HEK293 (cell line): ENCODE measurements at regions not wholly inside any gene's neighbourhood (a gene's known extent, or its start where the extent isn't known, plus 50 kb on each side); places are given as distances from the start of the nearest gene placed in this dataset.

ENCODE experiments used
- CTCF ChIA-PET: fragments of 350-600 bp; formaldehyde crosslinking; extraction: SDS; loops from one replicate; lab custom pipeline; 2021; ENCODE audit warnings: antibody characterized with exemption; lab: Yijun Ruan, JAX
- POLR2A ChIA-PET: fragments of 300-600 bp; formaldehyde crosslinking; extraction: SDS; loops from one replicate; lab custom pipeline; 2020; ENCODE audit warnings: antibody characterized with exemption, inconsistent platforms; lab: Yijun Ruan, JAX
- H3K27ac ChIP-seq: fragments of 200-500 bp; sonication (Bioruptor generic); 2 replicates; pipeline ENCODE4 v1.5.1; 2014; ENCODE audit warnings: low read depth, low read length, control low read depth, inconsistent platforms; ENCODE audit errors: extremely low read depth
- H3K36me3 ChIP-seq, 2 experiments: fragments of 200-500 bp in 1 of 2; sonication (Bioruptor generic) in 1 of 2; 1 replicate in 1 of 2; 2 replicates in 1 of 2; pipeline ENCODE4 v1.5.1; 2014 to 2017; ENCODE audit warnings: inconsistent platforms in 2 of 2, low read length in 2 of 2; ENCODE audit not compliant: control insufficient read depth in 2 of 2, insufficient read depth in 1 of 2
- H3K4me1 ChIP-seq: fragments of 200-500 bp; sonication (Bioruptor generic); 2 replicates; pipeline ENCODE4 v1.5.1; 2014; ENCODE audit warnings: mild to moderate bottlenecking, low read length, inconsistent platforms; ENCODE audit not compliant: control insufficient read depth, insufficient read depth
- H3K4me3 ChIP-seq: 2 replicates; pipeline ENCODE4 v1.5.1; 2011; ENCODE audit warnings: low read depth, mild to moderate bottlenecking, control low read depth, low read length, moderate library complexity
- H3K9me3 ChIP-seq: fragments of 200-500 bp; sonication (Bioruptor generic); 2 replicates; pipeline ENCODE4 v1.5.1; 2014; ENCODE audit warnings: low read depth, low read length, inconsistent platforms; ENCODE audit not compliant: control insufficient read depth, insufficient read depth
- ATF2 ChIP-seq: fragments of 450-650 bp; formaldehyde crosslinking; IDR thresholded peaks from 2 replicates; pipeline ENCODE4 v1.5.1; 2016; ENCODE audit warnings: missing biosample characterization, missing genetic modification characterization, low read depth
- HOXD13 ChIP-seq: sonication (generic); formaldehyde crosslinking; IDR thresholded peaks from 2 replicates; pipeline ENCODE4 v1.8.0; 2022; ENCODE audit warnings: missing genetic modification reagents, borderline replicate concordance
- OVOL3 ChIP-seq: fragments of 450-650 bp; formaldehyde crosslinking; IDR thresholded peaks from 2 replicates; pipeline ENCODE4 v1.5.1; 2016; ENCODE audit warnings: missing biosample characterization, missing genetic modification characterization
- YY1 ChIP-seq: fragments of 450-650 bp; formaldehyde crosslinking; IDR thresholded peaks from 2 replicates; pipeline ENCODE4 v1.5.1; 2018; ENCODE audit warnings: missing biosample characterization, missing genetic modification characterization
- ZNF184 ChIP-seq: fragments of 450-650 bp; IDR thresholded peaks from 2 replicates; pipeline ENCODE4 v1.5.1; 2018; ENCODE audit warnings: missing biosample characterization, mild to moderate bottlenecking, missing genetic modification characterization
- ZNF221 ChIP-seq: fragments of 450-650 bp; formaldehyde crosslinking; IDR thresholded peaks from 2 replicates; pipeline ENCODE4 v1.5.1; 2017; ENCODE audit warnings: missing biosample characterization, missing genetic modification characterization, borderline replicate concordance
- ZNF341 ChIP-seq: fragments of 450-650 bp; formaldehyde crosslinking; IDR thresholded peaks from 2 replicates; pipeline ENCODE4; 2016; ENCODE audit warnings: low read depth, missing biosample characterization, missing genetic modification characterization
- ZNF449 ChIP-seq: fragments of 450-650 bp; formaldehyde crosslinking; IDR thresholded peaks from 2 replicates; pipeline ENCODE4 v1.5.1; 2017; ENCODE audit warnings: missing biosample characterization, mild to moderate bottlenecking, missing genetic modification characterization, moderate library complexity
- ZNF514 ChIP-seq: fragments of 450-650 bp; formaldehyde crosslinking; IDR thresholded peaks from 2 replicates; pipeline ENCODE4 v1.5.1; 2016; ENCODE audit warnings: missing biosample characterization, missing genetic modification characterization
- ZNF600 ChIP-seq: fragments of 450-650 bp; formaldehyde crosslinking; IDR thresholded peaks from 2 replicates; pipeline ENCODE4 v1.5.1; 2016; ENCODE audit warnings: missing biosample characterization, missing genetic modification characterization
- ZNF624 ChIP-seq: fragments of 450-650 bp; formaldehyde crosslinking; IDR thresholded peaks from 2 replicates; pipeline ENCODE4 v1.5.1; 2017; ENCODE audit warnings: missing biosample characterization, missing genetic modification characterization
- ZNF658 ChIP-seq: fragments of 450-650 bp; formaldehyde crosslinking; IDR thresholded peaks from 2 replicates; pipeline ENCODE4; 2016; ENCODE audit warnings: missing biosample characterization, missing genetic modification characterization
- ZNF747 ChIP-seq: fragments of 450-650 bp; formaldehyde crosslinking; IDR thresholded peaks from 2 replicates; pipeline ENCODE4 v1.5.1; 2016; ENCODE audit warnings: missing biosample characterization, missing genetic modification characterization
- ZNF791 ChIP-seq: fragments of 450-650 bp; formaldehyde crosslinking; IDR thresholded peaks from 2 replicates; pipeline ENCODE4 v1.5.1; 2016; ENCODE audit warnings: missing biosample characterization, missing genetic modification characterization
- ZSCAN5A ChIP-seq: fragments of 450-650 bp; formaldehyde crosslinking; IDR thresholded peaks from 2 replicates; pipeline ENCODE4 v1.5.1; 2016; ENCODE audit warnings: missing biosample characterization, missing genetic modification characterization

GRCh38 chr20:24331939-24332338 is 137.5 kb upstream of the SYNDIG1 start (continued):
- TF ChIP-seq ZSCAN5A (no peak), OVOL3 (tag by site-specific recombination) (no peak), YY1 (tag by site-specific recombination) (no peak)

- H3K27ac ChIP-seq, result no peak overlapping the region
- no peaks in the 10 kb centered on the region for H3K36me3 ChIP-seq
- TF ChIP-seq ZNF449 (tag by site-specific recombination), result no peak
- no peak for TF ChIP-seq ZNF624 (tag by site-specific recombination)
- H3K9me3 ChIP-seq, result no peaks in the 10 kb centered on the region
- H3K4me3 ChIP-seq, result no peak overlapping the region
- ChIA-PET CTCF (no interaction called here), POLR2A (no interaction called here)
- H3K4me1 ChIP-seq, result no peaks in the 10 kb centered on the region
Observed at GRCh38 chr20:24328901-24329300, 140.5 kb upstream of the SYNDIG1 start.

GRCh38 chr20:24321973-24322372 is 147.5 kb upstream of the SYNDIG1 start:
- Histone ChIP-seq H3K27ac (no peak overlapping the region), H3K36me3 (no peaks in the 10 kb centered on the region), H3K4me3 (no peak overlapping the region), H3K4me1 (no peaks in the 10 kb centered on the region), H3K9me3 (no peaks in the 10 kb centered on the region)
- 0 out of 2 replicates have a peak, but pooled peaks have one; percentile 15 for TF ChIP-seq ATF2 (tag by site-specific recombination)
- TF ChIP-seq ZNF514 (tag by site-specific recombination), result no peak
- CTCF ChIA-PET, result no interaction called here
- POLR2A ChIA-PET, result no interaction called here

- ChIA-PET POLR2A (no interaction called here), CTCF (no interaction called here)
- no peaks in the 10 kb centered on the region for H3K9me3 ChIP-seq
- H3K4me1 ChIP-seq, result no peaks in the 10 kb centered on the region
- TF ChIP-seq ZSCAN5A, result no peak
- H3K36me3 ChIP-seq, result no peaks in the 10 kb centered on the region
- H3K4me3 ChIP-seq, result no peak overlapping the region
- H3K27ac ChIP-seq, result no peak overlapping the region
Observed at GRCh38 chr20:24318569-24319352, 150.7 kb upstream of the SYNDIG1 start.

- POLR2A ChIA-PET, result no interaction called here
- TF ChIP-seq ZNF184 (tag by site-specific recombination) (no peak), ZNF600 (no peak), HOXD13 (CRISPR knock-in tag) (no peak), ZSCAN5A (no peak), ZNF791 (tag by site-specific recombination) (no peak), ZNF658 (tag by site-specific recombination) (no peak), ZNF221 (tag by site-specific recombination) (no peak), ZNF341 (tag by site-specific recombination) (no peak), ZNF747 (tag by site-specific recombination) (no peak)
Observed at GRCh38 chr20:24317224-24317623, 152.2 kb upstream of the SYNDIG1 start.

More at GRCh38 chr20:24317224-24317623, 152.2 kb upstream of the SYNDIG1 start:
- Histone ChIP-seq H3K4me1 (no peaks in the 10 kb centered on the region), H3K36me3 (no peaks in the 10 kb centered on the region), H3K27ac (no peak overlapping the region), H3K9me3 (no peaks in the 10 kb centered on the region), H3K4me3 (no peak overlapping the region)
- CTCF ChIA-PET, result no interaction called here
